K562 (cell line): ENCODE measurements at regions not wholly inside any gene's neighbourhood (a gene's known extent, or its start where the extent isn't known, plus 50 kb on each side); places are given as distances from the start of the nearest gene placed in this dataset. TPM values are rescaled to one million over a fixed set of nuclear protein-coding genes. Genes with fewer than 3 reads are reported as not detected.

Experiments
- small RNA-seq: library from RNA; depleted of rRNA; stranded (forward); fragments of <200 nt; gene quantifications from one replicate; pipeline ENCODE3, GENCODE V24; 2014

Small RNA genes in the stretch of these regions (small RNA-seq; reads per million reads assigned to genes)
- not detected for gene RNU6-679P
